Panc1 (cell line): ENCODE measurements at regions not wholly inside any gene's neighbourhood (a gene's known extent, or its start where the extent isn't known, plus 50 kb on each side); places are given as distances from the start of the nearest gene placed in this dataset.

Experiments
- ATAC-seq: fragments of 200-7000 bp; cut with Tn5 transposase; 2 replicates; pipeline ENCODE4 v1.9.1; 2020; ENCODE audit warnings: mild to moderate bottlenecking, moderate library complexity
- BruUV-seq: library from RNA; stranded (reverse); fragments of 400-500 nt; replicated peaks from 2 replicates; lab custom pipeline; 2021; lab: Mats Ljungman, UMichigan
- CTCF ChIA-PET: fragments of 300-600 bp; sonication (Branson Sonifier 250); formaldehyde crosslinking; loops from one replicate; lab custom pipeline; 2022; ENCODE audit warnings: antibody characterized with exemption; lab: Charles Lee
- POLR2A ChIA-PET: fragments of 300-600 bp; sonication (Branson Sonifier 250); formaldehyde crosslinking; loops from one replicate; lab custom pipeline; 2022; ENCODE audit warnings: antibody characterized with exemption; lab: Charles Lee
- DNase-seq: peaks from one replicate; pipeline ENCODE4 v3.0.0-alpha.2; 2010; ENCODE audit warnings: low read depth, low spot score
- H3K27ac ChIP-seq: 2 replicates; pipeline ENCODE4 v1.5.1; 2011; ENCODE audit warnings: mild to moderate bottlenecking, low read length, inconsistent platforms
- H3K27me3 ChIP-seq: fragments of 200-500 bp; sonication (Bioruptor generic); 2 replicates; pipeline ENCODE4 v1.6.0; 2014; ENCODE audit warnings: low read length, inconsistent platforms; ENCODE audit not compliant: control insufficient read depth, insufficient read depth
- H3K36me3 ChIP-seq: fragments of 200-500 bp; sonication (Bioruptor generic); 2 replicates; pipeline ENCODE4 v1.5.1; 2014; ENCODE audit warnings: inconsistent platforms, mild to moderate bottlenecking, low read length, moderate library complexity; ENCODE audit not compliant: control insufficient read depth, insufficient read depth
- H3K4me1 ChIP-seq: 2 replicates; pipeline ENCODE4 v1.5.1; 2011; ENCODE audit warnings: inconsistent platforms, mild to moderate bottlenecking, low read length, moderate library complexity; ENCODE audit not compliant: control insufficient read depth, insufficient read depth
- H3K4me3 ChIP-seq, 2 experiments: 2 replicates each; pipeline ENCODE4 v1.5.1; 2011 to 2012; ENCODE audit warnings: low read depth in 2 of 2, low read length in 2 of 2, mild to moderate bottlenecking in 2 of 2, inconsistent platforms in 1 of 2, moderate library complexity in 1 of 2
- H3K9me3 ChIP-seq: fragments of 200-500 bp; sonication (Bioruptor generic); 2 replicates; pipeline ENCODE4 v1.5.1; 2014; ENCODE audit warnings: low read depth, mild to moderate bottlenecking, inconsistent platforms, low read length, moderate library complexity; ENCODE audit not compliant: control insufficient read depth, insufficient read depth
- CTCF ChIP-seq: fragments of 450-650 bp; IDR thresholded peaks from 2 replicates; pipeline ENCODE4 v1.5.1; 2017; ENCODE audit warnings: mild to moderate bottlenecking
- POLR2AphosphoS5 ChIP-seq: IDR thresholded peaks from 2 replicates; pipeline ENCODE4 v1.6.1; 2012; ENCODE audit warnings: mild to moderate bottlenecking, low read depth, low read length, moderate library complexity
- REST ChIP-seq, 2 experiments: IDR thresholded peaks; 2 replicates each; pipeline ENCODE4 v1.6.1; 2011 to 2012; ENCODE audit warnings: low read depth in 2 of 2, control low read depth in 1 of 2, low read length in 1 of 2, mild to moderate bottlenecking in 1 of 2, moderate library complexity in 1 of 2; ENCODE audit not compliant: insufficient read depth in 1 of 2
- SIN3A ChIP-seq: IDR thresholded peaks from 2 replicates; pipeline ENCODE4 v1.6.1; 2012; ENCODE audit warnings: low read depth, mild to moderate bottlenecking, low read length, moderate library complexity, borderline replicate concordance; ENCODE audit not compliant: insufficient read depth
- TCF7L2 ChIP-seq: IDR thresholded peaks from 2 replicates; pipeline ENCODE4 v1.6.1; 2011; ENCODE audit warnings: mild to moderate bottlenecking, low read depth, low read length, inconsistent platforms
- in situ Hi-C: cut with HindIII; loops from 2 replicates; pipeline ENCODE4 v1.10.0; 2016; ENCODE audit warnings: low sequenced_read_pairs, low pct_unique_long_range_greater_than_20kb
- intact Hi-C: fragments of 100-400 bp; cut with micrococcal nuclease; formaldehyde crosslinking; loops from one replicate; pipeline ENCODE4 v1.10.0; 2022; ENCODE audit not compliant: unreplicated experiment

GRCh38 chr1:115413621-115414020 lies 75.6 kb upstream of the NGF start:
- no peak for DNase-seq
- TF ChIP-seq SIN3A = no peak
- TF ChIP-seq CTCF = no peak
- no peak for TF ChIP-seq POLR2AphosphoS5
- TF ChIP-seq REST (IDR thresholded peaks at IDR 0.05; ENCODE audit: insufficient read depth in 1 of 2, low read depth in 2 of 2, low read length in 1 of 2) = no peak
- TF ChIP-seq TCF7L2 = no peak
- intact Hi-C loops (no loop called here), in situ Hi-C loops (no loop called here)
- no peaks in the 10 kb centered on the region for H3K27me3 ChIP-seq
- ChIA-PET POLR2A (no interaction called here), CTCF (no interaction called here)
- H3K4me1 ChIP-seq = no peaks in the 10 kb centered on the region
- no TSS peak for BruUV-seq
- no peak for ATAC-seq
- no peaks in the 10 kb centered on the region for H3K9me3 ChIP-seq
- H3K36me3 ChIP-seq = no peaks in the 10 kb centered on the region
- H3K27ac ChIP-seq = no peak overlapping the region
- no peak overlapping the region for H3K4me3 ChIP-seq

GRCh38 chr1:115413208-115413607 lies 75.2 kb upstream of the NGF start:
- Histone ChIP-seq H3K27ac (no peak overlapping the region), H3K4me3 (no peak overlapping the region), H3K9me3 (no peaks in the 10 kb centered on the region), H3K27me3 (no peaks in the 10 kb centered on the region), H3K36me3 (no peaks in the 10 kb centered on the region), H3K4me1 (no peaks in the 10 kb centered on the region)
- BruUV-seq = no TSS peak
- DNase-seq (no peak), ATAC-seq (no peak)
- in situ Hi-C loops (no loop called here), intact Hi-C loops (no loop called here)
- TF ChIP-seq CTCF (no peak), REST (IDR thresholded peaks at IDR 0.05; ENCODE audit: insufficient read depth in 1 of 2, low read depth in 2 of 2, low read length in 1 of 2) (no peak), POLR2AphosphoS5 (no peak), SIN3A (no peak), TCF7L2 (no peak)
- ChIA-PET CTCF (no interaction called here), POLR2A (no interaction called here)
